GM12873 (cell line): ENCODE measurements at regions not wholly inside any gene's neighbourhood (a gene's known extent, or its start where the extent isn't known, plus 50 kb on each side); places are given as distances from the start of the nearest gene placed in this dataset.

Experiments
- CTCF ChIP-seq: IDR thresholded peaks from 2 replicates; pipeline ENCODE4 v1.5.1; 2012; ENCODE audit warnings: low read depth, mild to moderate bottlenecking, moderate library complexity, low read length, control low read depth; ENCODE audit not compliant: insufficient read depth; ENCODE audit errors: missing control alignments

GRCh38 chr13:59492030-59492636 is 671.6 kb downstream of the DIAPH3 start:
- no peak for TF ChIP-seq CTCF

GRCh38 chr13:59493436-59493965 is 670.2 kb downstream of the DIAPH3 start:
- TF ChIP-seq CTCF = no peak

GRCh38 chr13:59494151-59494550 is 669.6 kb downstream of the DIAPH3 start:
- TF ChIP-seq CTCF = no peak

- TF ChIP-seq CTCF = no peak
These were observed 669.2 kb downstream of the DIAPH3 start for GRCh38 chr13:59494560-59494970.

- TF ChIP-seq CTCF = no peak
These were observed 668.4 kb downstream of the DIAPH3 start for GRCh38 chr13:59495299-59495698.

GRCh38 chr13:59495936-59496512 is 667.7 kb downstream of the DIAPH3 start:
- TF ChIP-seq CTCF = no peak

GRCh38 chr13:59497621-59498247 is 666.0 kb downstream of the DIAPH3 start:
- TF ChIP-seq CTCF = no peak
